ENCODE measurements at regions not wholly inside any gene's neighbourhood (a gene's known extent, or its start where the extent isn't known, plus 50 kb on each side); places are given as distances from the start of the nearest gene placed in this dataset.

DNA sequence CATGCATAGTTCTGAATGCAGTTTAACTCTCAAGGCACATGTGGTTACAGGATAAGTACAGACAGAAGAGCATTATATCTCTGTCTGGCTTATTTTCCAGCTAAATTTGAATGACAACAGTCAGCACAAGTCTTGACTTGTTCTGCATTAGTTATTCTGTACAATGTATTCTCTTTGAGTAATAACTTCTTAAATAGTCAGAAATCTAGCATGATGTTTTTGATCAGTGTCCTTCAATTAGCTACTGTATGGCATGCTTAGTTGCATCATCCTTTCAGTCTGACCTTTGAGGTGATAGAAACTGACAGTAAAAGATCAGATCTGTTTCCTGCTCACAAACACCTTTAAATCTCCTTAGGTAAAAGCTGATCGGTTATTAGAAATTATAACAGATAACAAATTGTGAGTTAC, 118.1 kb downstream of the ARL4A start:
- TF ChIP-seq JUND (IDR thresholded peaks at IDR 0.05) (no peak), MAX (IDR thresholded peaks at IDR 0.05) (no peak), RAD21 (IDR thresholded peaks at IDR 0.05) (no peak), YY1 (IDR thresholded peaks at IDR 0.05) (no peak), REST (IDR thresholded peaks at IDR 0.05) (no peak), EGR1 (IDR thresholded peaks at IDR 0.05; ENCODE audit: low read depth in 2 of 2) (no peak), FOXA1 (IDR thresholded peaks at IDR 0.05) (no peak), NR2F2 (IDR thresholded peaks at IDR 0.05) (no peak), HNF4A (conservative IDR thresholded peaks at IDR 0.05) (no peak)
- TF ChIP-seq, protein P1, sequence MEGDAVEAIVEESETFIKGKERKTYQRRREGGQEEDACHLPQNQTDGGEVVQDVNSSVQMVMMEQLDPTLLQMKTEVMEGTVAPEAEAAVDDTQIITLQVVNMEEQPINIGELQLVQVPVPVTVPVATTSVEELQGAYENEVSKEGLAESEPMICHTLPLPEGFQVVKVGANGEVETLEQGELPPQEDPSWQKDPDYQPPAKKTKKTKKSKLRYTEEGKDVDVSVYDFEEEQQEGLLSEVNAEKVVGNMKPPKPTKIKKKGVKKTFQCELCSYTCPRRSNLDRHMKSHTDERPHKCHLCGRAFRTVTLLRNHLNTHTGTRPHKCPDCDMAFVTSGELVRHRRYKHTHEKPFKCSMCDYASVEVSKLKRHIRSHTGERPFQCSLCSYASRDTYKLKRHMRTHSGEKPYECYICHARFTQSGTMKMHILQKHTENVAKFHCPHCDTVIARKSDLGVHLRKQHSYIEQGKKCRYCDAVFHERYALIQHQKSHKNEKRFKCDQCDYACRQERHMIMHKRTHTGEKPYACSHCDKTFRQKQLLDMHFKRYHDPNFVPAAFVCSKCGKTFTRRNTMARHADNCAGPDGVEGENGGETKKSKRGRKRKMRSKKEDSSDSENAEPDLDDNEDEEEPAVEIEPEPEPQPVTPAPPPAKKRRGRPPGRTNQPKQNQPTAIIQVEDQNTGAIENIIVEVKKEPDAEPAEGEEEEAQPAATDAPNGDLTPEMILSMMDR (IDR thresholded peaks at IDR 0.05; ENCODE audit: low read depth, low read length, missing input control): no peak
- TF ChIP-seq, protein P2, sequence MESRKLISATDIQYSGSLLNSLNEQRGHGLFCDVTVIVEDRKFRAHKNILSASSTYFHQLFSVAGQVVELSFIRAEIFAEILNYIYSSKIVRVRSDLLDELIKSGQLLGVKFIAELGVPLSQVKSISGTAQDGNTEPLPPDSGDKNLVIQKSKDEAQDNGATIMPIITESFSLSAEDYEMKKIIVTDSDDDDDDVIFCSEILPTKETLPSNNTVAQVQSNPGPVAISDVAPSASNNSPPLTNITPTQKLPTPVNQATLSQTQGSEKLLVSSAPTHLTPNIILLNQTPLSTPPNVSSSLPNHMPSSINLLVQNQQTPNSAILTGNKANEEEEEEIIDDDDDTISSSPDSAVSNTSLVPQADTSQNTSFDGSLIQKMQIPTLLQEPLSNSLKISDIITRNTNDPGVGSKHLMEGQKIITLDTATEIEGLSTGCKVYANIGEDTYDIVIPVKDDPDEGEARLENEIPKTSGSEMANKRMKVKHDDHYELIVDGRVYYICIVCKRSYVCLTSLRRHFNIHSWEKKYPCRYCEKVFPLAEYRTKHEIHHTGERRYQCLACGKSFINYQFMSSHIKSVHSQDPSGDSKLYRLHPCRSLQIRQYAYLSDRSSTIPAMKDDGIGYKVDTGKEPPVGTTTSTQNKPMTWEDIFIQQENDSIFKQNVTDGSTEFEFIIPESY (IDR thresholded peaks at IDR 0.05): no peak

Data from liver (tissue), 3 donors.